Activated CD4-positive, alpha-beta T cell treated with anti-CD3 and anti-CD28 coated beads, Interleukin-2, amount 10 ng/mL, durations not matched to agents 24 days and 14 days (primary cell): ENCODE measurements at regions not wholly inside any gene's neighbourhood (a gene's known extent, or its start where the extent isn't known, plus 50 kb on each side); places are given as distances from the start of the nearest gene placed in this dataset.

Experiments used
- DNase-seq: peaks from one replicate; pipeline ENCODE4 v3.0.0; 2022
- H3K27ac Mint-ChIP-seq: one replicate; pipeline ENCODE4 v1.8.0; 2022; ENCODE audit warnings: mild to moderate bottlenecking, mixed read lengths
- H3K27me3 Mint-ChIP-seq: one replicate; pipeline ENCODE4 v1.8.0; 2022; ENCODE audit warnings: mixed read lengths
- H3K36me3 Mint-ChIP-seq: one replicate; pipeline ENCODE4 v1.8.0; 2022; ENCODE audit warnings: low read depth, mild to moderate bottlenecking, mixed read lengths
- H3K4me1 Mint-ChIP-seq: one replicate; pipeline ENCODE4 v1.8.0; 2021; ENCODE audit warnings: mixed read lengths
- H3K4me3 Mint-ChIP-seq: one replicate; pipeline ENCODE4 v1.8.0; 2022; ENCODE audit warnings: mild to moderate bottlenecking, moderate library complexity, mixed read lengths
- H3K9me3 Mint-ChIP-seq: one replicate; pipeline ENCODE4 v1.8.0; 2021; ENCODE audit warnings: mixed read lengths
- intact Hi-C: fragments of 100-400 bp; cut with micrococcal nuclease; formaldehyde crosslinking; loops from one replicate; pipeline ENCODE4 v1.15.1; 2023

DNA sequence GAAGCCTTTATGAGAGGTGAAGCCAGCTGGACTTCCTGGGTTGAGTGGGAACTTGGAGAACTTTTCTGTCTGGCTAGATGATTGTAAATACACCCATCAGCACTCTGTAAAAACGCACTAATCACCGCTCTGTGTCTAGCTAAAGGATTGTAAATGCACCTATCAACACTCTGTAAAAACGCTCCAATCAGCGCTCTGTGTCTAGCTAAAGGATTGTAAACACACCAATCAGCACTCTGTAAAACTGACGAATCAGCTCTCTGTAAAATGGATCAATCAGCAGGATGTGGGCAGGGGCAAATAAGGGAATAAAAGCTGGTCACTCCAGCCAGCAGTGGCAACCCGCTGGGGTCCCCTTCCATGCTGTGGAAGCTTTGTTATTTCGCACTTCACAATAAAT, 163.6 kb upstream of the SLC39A10 start:
- H3K27ac Mint-ChIP-seq: no peak overlapping the region
- peaks cover 32% of the 10 kb centered on the region for H3K4me1 Mint-ChIP-seq
- peaks cover 30% of the 10 kb centered on the region for H3K36me3 Mint-ChIP-seq
- H3K27me3 Mint-ChIP-seq: no peaks in the 10 kb centered on the region
- H3K4me3 Mint-ChIP-seq: no peak overlapping the region
- H3K9me3 Mint-ChIP-seq: peaks cover 9% of the 10 kb centered on the region
- DNase-seq: no peak
- intact Hi-C loops: loop anchor here (2.0 kb wide), 1 partner anchor 15 kb away; no protein-coding TSS in a partner anchor

DNA sequence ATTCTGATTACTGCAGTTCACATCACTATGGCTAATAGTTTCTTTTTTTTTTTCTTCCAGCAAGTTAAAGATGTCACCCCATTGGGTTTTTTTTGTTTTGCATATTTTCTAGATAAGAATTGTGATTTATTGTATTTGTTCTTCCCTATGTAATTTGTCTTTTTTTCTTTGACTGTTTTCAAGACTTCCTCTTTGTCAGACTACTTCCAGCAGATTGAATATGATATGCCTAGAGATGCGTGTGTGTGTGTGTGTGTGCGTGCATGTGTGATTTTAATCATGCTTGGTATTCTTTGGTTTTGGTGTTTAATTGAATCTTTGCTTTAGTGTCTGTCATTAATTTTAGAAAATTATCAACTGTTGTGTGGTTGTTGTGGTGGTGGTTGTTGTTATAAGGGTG, 166.7 kb upstream of the SLC39A10 start:
- Mint-ChIP-seq H3K9me3 (peaks cover 3% of the 10 kb centered on the region), H3K4me1 (peaks cover 32% of the 10 kb centered on the region), H3K4me3 (no peak overlapping the region), H3K27me3 (no peaks in the 10 kb centered on the region), H3K36me3 (peaks cover 24% of the 10 kb centered on the region), H3K27ac (no peak overlapping the region)
- DNase-seq: no peak
- intact Hi-C loops: no loop called here

DNA sequence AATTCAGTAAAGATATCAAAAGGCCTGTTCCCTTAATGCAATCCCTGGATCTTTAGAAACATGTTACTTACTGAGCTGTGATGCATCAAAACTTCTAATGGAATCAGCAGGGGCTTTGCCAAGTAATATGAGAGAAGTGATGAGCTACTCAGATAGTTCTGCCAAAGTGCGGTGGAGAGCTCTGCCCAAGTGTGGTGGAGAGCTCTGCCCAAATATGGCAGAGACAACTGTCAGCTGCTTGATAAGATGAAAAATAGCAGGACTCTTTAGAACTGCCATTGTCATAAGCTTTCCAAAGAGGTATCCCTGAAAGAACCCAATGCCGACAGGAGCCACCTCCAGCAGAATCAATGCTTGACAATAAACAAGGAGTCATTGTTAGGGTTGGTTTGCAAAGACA, 167.9 kb upstream of the SLC39A10 start:
- Mint-ChIP-seq H3K36me3 (peaks cover 29% of the 10 kb centered on the region), H3K27me3 (no peaks in the 10 kb centered on the region), H3K4me3 (no peak overlapping the region), H3K9me3 (peaks cover 8% of the 10 kb centered on the region), H3K27ac (no peak overlapping the region), H3K4me1 (peaks cover 35% of the 10 kb centered on the region)
- no peak for DNase-seq
- intact Hi-C loops: loop anchor here (10.0 kb wide), 1 partner anchor 124 kb away; no protein-coding TSS in a partner anchor

DNA sequence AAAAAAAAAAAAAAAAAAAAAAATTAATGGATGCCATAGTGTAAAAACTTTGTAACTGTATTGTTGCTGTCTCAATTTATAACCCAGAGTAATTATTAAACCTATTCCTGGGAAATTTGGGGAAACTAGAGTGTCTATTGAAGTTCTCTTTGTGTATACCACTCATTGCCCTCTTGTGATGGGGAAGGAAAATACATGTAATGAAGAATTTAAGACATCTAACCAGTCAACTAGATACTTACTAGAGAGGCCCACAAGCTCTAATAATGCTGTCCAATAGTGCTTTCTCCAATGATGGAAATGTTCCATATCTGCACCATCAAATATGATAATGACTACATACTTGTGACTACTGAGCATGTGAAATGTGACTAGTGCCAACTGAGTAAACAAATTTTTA, 168.5 kb upstream of the SLC39A10 start:
- H3K36me3 Mint-ChIP-seq: peaks cover 27% of the 10 kb centered on the region
- DNase-seq: no peak
- H3K27ac Mint-ChIP-seq: no peak overlapping the region
- H3K9me3 Mint-ChIP-seq: peaks cover 8% of the 10 kb centered on the region
- H3K4me3 Mint-ChIP-seq: no peak overlapping the region
- H3K4me1 Mint-ChIP-seq: peaks cover 33% of the 10 kb centered on the region
- intact Hi-C loops: loop anchor here (10.0 kb wide), 1 partner anchor 124 kb away; no protein-coding TSS in a partner anchor
- H3K27me3 Mint-ChIP-seq: no peaks in the 10 kb centered on the region

DNA sequence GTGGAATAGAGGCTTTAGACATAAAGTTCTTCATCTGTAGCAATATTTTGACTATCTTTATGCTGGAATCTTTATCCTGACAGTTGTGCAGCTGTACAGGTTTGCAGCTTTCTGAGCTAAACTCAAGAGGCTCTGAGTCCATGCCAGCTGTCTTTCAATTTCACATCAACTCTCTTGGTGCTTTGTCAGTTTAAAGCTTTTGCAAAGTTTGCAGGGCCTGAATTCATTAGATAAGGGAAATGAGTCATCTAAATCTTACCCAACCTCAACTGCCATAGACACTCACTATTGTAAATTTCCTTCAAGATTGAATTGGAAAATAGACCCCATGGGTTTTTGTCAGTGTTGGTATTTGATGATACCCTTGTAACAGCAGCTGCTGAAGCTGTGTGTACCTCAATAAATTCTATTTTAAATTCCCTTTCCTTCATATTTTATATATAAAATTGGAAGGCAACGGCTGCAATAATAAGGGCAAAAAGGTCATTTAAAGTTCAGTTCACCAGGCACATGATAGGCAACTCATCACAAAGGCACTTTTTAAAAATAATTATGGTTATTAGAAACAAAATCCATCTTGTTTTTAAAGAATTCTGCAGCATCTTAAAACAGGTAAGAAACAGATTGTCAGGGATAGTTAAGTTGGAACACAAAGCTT, 169.9 kb upstream of the SLC39A10 start:
- DNase-seq: peak; percentile 77
- Mint-ChIP-seq H3K27me3 (no peaks in the 10 kb centered on the region), H3K9me3 (peaks cover 13% of the 10 kb centered on the region), H3K27ac (peak overlapping the region; percentile 68), H3K4me1 (peaks cover 29% of the 10 kb centered on the region), H3K4me3 (peak overlapping the region; percentile 64), H3K36me3 (peaks cover 30% of the 10 kb centered on the region)
- intact Hi-C loops: loop anchor here (1.0 to 10.0 kb wide), 8 partner anchors 10 to 173 kb away; no protein-coding TSS in a partner anchor

DNA sequence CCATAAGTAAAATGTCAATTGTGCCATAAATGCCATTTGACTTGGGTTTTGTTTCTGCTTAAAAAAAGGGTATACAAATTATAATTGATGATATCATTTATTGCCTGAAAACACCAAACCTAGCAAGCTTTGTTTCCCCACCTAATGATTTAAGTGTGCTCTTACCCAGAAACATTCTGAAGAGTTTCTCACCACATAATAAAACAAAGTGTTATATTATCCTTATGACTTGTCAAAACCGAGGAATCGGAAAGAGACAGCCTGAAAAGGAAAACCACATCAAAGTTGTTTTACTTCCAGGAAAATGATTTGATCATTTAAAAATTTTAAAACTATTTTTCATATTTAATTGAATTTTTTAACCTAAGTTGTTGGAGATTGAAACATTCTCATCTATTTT, 170.5 kb upstream of the SLC39A10 start:
- Mint-ChIP-seq H3K4me3 (peak overlapping the region; percentile 23), H3K4me1 (peaks cover 29% of the 10 kb centered on the region), H3K9me3 (peaks cover 13% of the 10 kb centered on the region), H3K36me3 (peaks cover 30% of the 10 kb centered on the region), H3K27ac (peak overlapping the region; percentile 20), H3K27me3 (no peaks in the 10 kb centered on the region)
- DNase-seq: no peak
- intact Hi-C loops: loop anchor here (1.0 to 10.0 kb wide), 3 partner anchors 9 to 122 kb away; no protein-coding TSS in a partner anchor

DNA sequence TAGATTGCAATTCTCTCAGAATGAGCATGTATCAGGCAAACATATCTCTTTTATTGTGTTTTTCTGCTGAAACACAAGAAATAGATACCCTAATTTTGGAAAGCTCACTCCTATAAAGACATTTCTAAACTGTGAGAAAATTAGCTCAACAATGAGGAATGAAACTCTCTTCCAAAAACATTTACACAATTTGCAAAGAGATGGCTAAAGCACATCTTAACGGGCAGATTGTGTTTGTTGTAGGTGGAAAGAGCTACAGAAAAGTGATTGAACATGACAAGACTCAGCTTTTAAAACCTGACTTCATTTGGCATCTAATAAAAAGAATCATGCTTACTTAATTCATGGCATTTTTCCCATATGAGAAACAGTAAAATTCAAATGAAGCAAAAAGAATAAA, 175.0 kb upstream of the SLC39A10 start:
- no peak for DNase-seq
- Mint-ChIP-seq H3K36me3 (peaks cover 41% of the 10 kb centered on the region), H3K4me3 (no peak overlapping the region), H3K4me1 (peaks cover 36% of the 10 kb centered on the region), H3K27me3 (no peaks in the 10 kb centered on the region), H3K27ac (no peak overlapping the region), H3K9me3 (peaks cover 29% of the 10 kb centered on the region)
- intact Hi-C loops: loop anchor here (10.0 kb wide), 1 partner anchor 117 kb away; no protein-coding TSS in a partner anchor

DNA sequence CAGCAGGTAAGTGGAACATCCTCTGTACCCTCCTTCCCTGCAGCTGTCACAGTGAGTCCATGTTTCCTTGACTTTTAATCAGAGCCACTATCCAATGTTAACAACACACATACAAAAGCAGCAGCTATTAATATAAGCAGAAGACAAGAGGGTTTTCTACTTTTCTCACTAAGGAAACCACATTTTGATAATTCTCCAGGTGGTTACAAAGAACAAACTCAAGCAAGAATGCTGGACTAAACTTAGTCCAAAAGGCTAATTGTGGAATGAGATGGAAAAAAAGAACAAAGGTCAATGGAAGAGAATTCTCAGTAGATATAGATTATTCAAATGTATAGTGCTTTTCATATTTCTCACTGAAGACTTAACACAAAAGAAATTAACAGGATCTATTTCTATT, 176.9 kb upstream of the SLC39A10 start:
- DNase-seq: no peak
- Mint-ChIP-seq H3K4me1 (peaks cover 29% of the 10 kb centered on the region), H3K27ac (no peak overlapping the region), H3K27me3 (no peaks in the 10 kb centered on the region), H3K4me3 (no peak overlapping the region), H3K36me3 (peaks cover 41% of the 10 kb centered on the region), H3K9me3 (peaks cover 29% of the 10 kb centered on the region)
- intact Hi-C loops: loop anchor here (10.0 kb wide), 1 partner anchor 115 kb away; no protein-coding TSS in a partner anchor

DNA sequence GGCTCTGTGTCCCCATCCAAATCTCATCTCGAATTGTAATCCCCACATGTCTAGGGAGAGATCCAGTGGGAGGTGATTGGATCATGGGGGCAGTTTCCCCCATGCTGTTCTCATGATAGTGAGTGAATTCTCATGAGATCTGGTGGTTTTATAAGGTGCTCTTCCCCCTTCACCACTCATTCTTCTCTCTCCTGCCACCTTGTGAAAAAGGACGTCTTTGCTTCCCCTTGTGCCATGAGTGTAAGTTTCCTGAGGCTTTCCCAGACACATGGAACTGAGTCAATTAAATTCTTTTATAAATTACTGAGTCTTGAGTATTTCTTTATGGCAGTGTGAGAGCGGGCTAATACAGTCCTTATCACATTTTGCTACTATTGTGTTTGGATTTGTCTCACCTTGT, 177.6 kb upstream of the SLC39A10 start:
- no peaks in the 10 kb centered on the region for H3K27me3 Mint-ChIP-seq
- no peak overlapping the region for H3K27ac Mint-ChIP-seq
- H3K36me3 Mint-ChIP-seq: peaks cover 35% of the 10 kb centered on the region
- H3K4me1 Mint-ChIP-seq: peaks cover 25% of the 10 kb centered on the region
- no peak overlapping the region for H3K4me3 Mint-ChIP-seq
- intact Hi-C loops: loop anchor here (2.0 to 10.0 kb wide), 2 partner anchors 13 to 1015 kb away; no protein-coding TSS in a partner anchor
- peaks cover 25% of the 10 kb centered on the region for H3K9me3 Mint-ChIP-seq
- DNase-seq: no peak

DNA sequence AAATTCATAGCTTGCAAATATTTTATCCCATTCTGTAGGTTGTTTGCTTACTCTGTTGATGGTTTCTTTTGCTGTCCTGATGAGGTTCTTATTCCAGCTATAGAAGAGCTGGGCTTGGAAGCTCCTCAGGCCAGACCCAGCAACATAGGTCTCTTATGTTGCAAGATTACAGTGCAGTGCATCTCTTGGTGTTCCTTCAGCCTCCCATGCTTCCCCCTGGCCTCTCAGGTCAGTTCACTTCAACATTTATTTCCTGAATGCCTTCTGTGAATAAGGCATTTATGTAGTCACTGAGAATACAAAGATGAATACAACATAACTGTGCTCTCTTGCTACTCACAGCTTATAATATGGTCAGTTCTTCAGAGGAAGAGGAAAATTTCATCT, 179.0 kb upstream of the SLC39A10 start:
- H3K27me3 Mint-ChIP-seq: no peaks in the 10 kb centered on the region
- H3K4me1 Mint-ChIP-seq: peaks cover 34% of the 10 kb centered on the region
- DNase-seq: no peak
- H3K27ac Mint-ChIP-seq: peak overlapping the region; percentile 65
- intact Hi-C loops: loop anchor here (1.0 to 10.0 kb wide), 5 partner anchors 8 to 1013 kb away; no protein-coding TSS in a partner anchor
- peaks cover 33% of the 10 kb centered on the region for H3K36me3 Mint-ChIP-seq
- peaks cover 25% of the 10 kb centered on the region for H3K9me3 Mint-ChIP-seq
- H3K4me3 Mint-ChIP-seq: peak overlapping the region; percentile 34

DNA sequence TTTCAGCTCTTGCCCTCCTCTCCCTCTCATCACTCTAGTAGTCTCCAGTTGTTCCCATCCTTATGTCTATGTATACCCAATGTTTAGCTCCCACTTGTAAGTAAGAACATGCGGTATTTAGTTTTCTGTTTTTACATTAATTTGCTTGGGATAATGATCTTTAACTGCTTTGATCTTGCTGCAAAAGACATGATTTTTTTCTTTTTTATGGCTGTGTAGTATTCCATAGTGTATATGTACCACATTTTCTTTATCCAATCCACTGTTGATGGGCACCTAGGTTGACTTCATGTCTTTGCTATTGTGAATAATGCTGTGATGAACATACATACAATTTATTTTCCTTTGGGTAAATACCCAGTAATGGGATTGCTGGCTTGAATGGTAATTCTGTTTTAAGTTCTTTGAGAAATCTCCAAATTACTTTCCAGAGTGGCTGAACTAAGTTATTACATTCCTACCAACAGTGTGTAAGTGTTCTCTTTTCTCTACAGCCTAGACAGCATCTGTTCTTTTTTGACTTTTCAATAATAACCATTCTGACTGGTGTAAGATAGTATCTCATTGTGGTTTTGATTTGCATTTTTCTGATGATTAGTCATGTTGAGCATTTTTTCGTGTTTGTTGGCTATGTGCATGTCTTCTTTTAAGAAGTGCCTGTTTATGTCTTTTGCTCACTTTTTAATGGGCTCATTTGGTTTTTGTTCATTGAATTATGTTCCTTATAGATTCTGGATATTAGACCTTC, 179.6 kb upstream of the SLC39A10 start:
- intact Hi-C loops: loop anchor here (1.0 to 10.0 kb wide), 4 partner anchors 9 to 1013 kb away; no protein-coding TSS in a partner anchor
- Mint-ChIP-seq H3K4me1 (peaks cover 36% of the 10 kb centered on the region), H3K36me3 (peaks cover 32% of the 10 kb centered on the region), H3K27me3 (no peaks in the 10 kb centered on the region), H3K9me3 (peaks cover 23% of the 10 kb centered on the region), H3K27ac (peak overlapping the region; percentile 65), H3K4me3 (no peak overlapping the region)
- no peak for DNase-seq

DNA sequence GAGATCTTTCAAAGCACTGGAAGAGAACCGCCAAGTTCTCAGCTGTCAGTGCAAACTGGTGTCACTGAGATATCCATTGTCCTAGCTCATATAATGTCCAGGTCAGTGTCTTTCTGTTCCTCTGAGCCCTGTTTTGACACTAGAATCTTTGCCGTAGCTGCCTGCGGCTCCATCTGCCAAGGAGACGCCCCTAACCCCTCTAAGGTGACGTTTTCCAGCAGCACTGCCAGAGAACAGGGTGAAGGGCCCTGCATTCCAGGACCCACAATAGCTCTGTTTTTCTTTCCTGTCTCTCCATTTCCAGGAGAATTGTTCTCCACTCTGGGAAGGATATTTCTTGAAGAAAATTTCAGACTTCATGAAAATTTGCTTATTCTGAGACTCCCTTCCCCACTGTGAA, 181.7 kb upstream of the SLC39A10 start:
- H3K36me3 Mint-ChIP-seq: peaks cover 25% of the 10 kb centered on the region
- peaks cover 15% of the 10 kb centered on the region for H3K9me3 Mint-ChIP-seq
- intact Hi-C loops: loop anchor here (10.0 kb wide), 1 partner anchor 1011 kb away; no protein-coding TSS in a partner anchor
- H3K27me3 Mint-ChIP-seq: no peaks in the 10 kb centered on the region
- no peak for DNase-seq
- no peak overlapping the region for H3K27ac Mint-ChIP-seq
- H3K4me3 Mint-ChIP-seq: no peak overlapping the region
- peaks cover 36% of the 10 kb centered on the region for H3K4me1 Mint-ChIP-seq

DNA sequence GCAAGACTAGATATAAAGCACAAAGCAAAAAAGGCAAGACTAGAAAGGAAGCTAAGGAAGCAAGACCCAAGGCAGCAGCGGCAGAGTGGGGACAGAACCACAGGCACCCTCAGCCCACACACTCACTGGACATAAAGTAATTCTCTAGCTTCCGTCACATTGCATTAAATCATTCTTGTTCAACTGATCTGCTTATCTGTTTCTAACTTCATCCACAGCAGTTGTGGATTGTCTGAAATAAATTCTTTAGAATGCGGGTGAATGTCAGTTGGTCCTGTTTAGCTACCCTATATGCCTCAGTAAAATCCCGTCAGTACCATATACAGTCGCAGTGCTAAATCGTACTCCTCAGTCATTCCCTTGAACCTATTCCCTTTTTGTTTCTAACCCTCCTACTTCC, 183.2 kb upstream of the SLC39A10 start:
- intact Hi-C loops: loop anchor here (10.0 kb wide), 1 partner anchor 1009 kb away; no protein-coding TSS in a partner anchor

More for the DNA sequence above, 183.2 kb upstream of the SLC39A10 start:
- no peak for DNase-seq
- peaks cover 30% of the 10 kb centered on the region for H3K4me1 Mint-ChIP-seq
- H3K36me3 Mint-ChIP-seq: peaks cover 12% of the 10 kb centered on the region
- peaks cover 10% of the 10 kb centered on the region for H3K9me3 Mint-ChIP-seq
- no peak overlapping the region for H3K27ac Mint-ChIP-seq
- H3K27me3 Mint-ChIP-seq: no peaks in the 10 kb centered on the region
- no peak overlapping the region for H3K4me3 Mint-ChIP-seq
